ENCODE measurements at regions not wholly inside any gene's neighbourhood (a gene's known extent, or its start where the extent isn't known, plus 50 kb on each side); places are given as distances from the start of the nearest gene placed in this dataset.

DNA sequence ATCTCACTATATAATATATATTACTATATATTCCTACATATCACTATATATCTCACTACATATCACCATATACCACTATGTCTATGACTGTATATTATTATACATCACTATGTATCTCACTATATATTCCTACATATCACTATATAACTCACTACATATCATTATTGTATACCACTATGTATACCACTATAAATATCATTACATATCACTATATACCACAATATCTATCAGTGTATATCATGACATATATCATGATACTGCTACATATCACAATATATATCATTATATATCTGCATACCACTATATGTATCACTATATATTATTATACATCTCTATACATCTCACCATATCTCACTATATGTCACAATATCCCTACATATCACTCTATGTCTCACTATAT is 121.5 kb downstream of the ASCL4 start:
- no peak for TF ChIP-seq CTCF (IDR thresholded peaks at IDR 0.05)

DNA sequence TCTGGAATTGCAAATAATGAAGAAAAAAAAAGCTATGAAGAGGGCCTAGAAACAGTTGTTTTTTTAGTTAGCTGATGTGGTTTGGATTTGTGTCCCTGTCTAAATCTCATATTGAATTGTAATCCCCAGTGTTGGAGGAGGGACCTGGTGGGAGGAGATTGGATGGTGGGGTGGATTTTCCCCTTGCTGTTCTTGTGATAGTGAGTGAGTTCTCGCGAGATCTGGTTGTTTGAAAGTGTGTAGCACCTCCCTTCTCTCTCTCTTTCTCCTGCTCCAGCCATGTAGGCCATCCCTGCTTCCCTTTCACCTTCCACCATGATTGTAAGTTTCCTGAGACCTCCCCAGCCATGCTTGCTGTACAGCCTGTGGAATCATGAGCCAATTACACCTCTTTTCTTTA is 126.1 kb downstream of the ASCL4 start:
- no peak for TF ChIP-seq CTCF (IDR thresholded peaks at IDR 0.05)

DNA sequence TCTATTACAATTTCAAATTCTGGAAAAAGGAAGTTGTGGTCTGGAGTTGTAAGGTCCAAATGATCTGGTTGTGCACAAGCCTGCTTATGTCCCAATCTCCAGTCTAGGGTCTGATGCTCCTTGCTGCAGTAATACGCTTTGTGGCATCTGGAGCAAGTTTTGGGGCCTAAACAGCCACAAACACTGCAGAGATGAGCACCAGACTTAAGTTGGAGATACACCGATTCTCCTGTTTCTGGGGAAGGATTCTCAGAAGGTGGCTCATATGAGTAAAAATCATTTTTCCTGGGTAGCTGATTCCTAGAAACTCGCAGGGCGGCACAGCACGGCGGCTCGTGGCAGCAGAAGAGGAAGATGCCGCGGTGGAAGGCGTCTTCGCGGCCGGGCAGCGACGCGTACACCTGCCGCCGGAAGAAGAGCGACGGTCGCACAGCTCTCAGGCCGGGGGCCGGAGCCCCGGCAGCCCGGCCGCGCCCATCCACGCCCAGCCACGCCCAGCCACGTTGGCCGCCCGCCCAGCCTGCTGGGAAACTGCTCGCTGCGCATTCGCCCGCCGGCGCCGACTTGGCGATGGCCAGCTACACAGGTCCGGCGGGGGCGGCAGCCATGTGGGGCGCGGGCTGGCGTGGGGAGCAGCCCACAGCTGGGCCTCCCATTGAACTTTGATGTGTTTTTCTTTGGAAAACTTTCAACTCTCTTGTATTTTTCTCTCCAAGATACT is 129.0 kb downstream of the ASCL4 start:
- no peak for TF ChIP-seq CTCF (IDR thresholded peaks at IDR 0.05)

DNA sequence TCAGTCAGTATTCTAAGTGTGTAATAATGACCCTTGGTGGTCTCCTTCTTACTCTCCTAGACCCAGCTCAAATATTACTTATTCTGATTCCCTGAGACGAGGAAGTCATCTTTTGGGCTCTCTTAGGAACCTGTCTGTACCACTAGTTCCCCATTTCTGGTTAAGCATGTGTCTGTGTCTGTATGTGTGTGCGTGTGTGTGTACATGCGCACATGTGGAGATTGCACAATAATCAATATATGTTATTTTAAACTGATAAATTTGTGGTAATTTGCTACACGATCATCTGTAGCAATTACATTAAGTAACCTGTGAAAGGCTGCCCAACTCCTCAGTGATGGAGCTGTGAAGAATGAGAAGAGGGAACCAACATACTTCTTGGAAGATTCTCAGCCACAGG is 132.2 kb downstream of the ASCL4 start:
- TF ChIP-seq CTCF (IDR thresholded peaks at IDR 0.05), result no peak

- peak; percentile 98 for TF ChIP-seq CTCF (IDR thresholded peaks at IDR 0.05)
Measured at GRCh38 chr12:107912421-107913004, 138.0 kb downstream of the ASCL4 start.

DNA sequence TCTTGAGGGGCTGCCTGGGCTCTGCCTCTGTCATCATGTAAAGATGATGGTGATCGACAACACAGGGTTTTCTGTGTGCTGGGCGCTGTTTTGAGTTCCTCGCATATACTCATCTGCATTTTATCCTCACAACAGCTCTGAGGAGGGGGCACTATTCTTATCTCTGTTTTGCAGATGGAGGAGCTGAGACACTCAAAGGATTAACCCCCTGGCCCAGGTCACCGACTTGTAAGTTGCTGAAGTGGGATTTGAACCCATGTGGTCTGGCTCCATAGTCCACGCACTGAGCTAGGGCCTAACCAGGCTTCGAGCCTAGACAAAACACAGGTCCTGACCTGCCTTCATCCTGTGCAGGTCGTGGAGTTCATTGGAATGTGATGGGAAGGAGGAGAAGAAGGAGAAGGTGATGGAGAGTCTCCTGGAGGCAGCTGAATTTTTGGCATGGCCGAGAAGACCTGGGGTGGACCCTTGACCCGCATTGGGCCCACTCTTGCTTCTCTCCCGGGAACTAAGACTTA is 140.0 kb downstream of the ASCL4 start:
- TF ChIP-seq CTCF (IDR thresholded peaks at IDR 0.05), result no peak

DNA sequence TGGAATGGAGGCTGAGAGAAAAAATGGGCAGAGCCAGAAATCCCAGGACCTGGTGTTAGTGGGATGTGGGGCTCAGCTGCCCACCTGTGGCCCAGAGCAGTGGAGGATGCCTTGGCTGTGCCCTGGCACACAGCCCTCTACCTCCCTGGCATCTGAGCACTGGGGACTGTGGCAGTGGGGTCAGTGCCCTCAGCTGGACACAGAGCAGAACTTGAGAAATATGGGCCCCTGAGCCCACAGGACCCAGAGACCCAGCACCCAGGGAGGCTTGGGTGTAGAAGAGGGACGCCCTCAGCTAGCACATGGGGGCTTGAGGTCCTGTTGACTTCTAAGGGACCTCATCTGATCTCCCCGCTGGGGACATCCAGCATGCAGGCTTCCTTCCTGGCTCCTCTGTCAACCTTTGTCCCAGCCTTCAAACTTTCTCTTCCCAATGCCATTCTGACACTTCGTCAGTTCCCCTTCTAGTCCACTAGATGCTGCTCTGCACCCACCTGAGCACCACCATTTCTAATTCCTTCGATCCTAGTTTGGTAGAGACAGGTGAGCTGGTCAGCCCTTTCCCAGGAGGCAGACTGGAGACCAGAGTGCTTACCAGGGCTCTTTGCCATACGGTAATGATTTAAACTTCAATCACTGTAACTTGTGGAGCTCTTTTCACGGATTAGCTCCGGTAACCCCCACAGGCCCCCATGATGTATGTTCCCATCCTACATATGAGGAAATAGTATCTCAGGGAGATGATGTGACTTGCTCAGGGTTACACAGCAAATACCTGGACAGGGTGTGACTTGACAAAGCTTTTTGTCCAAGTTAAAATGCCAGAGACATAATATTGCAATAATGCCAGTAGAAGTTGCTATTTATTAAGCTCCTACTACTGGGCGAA is 143.7 kb downstream of the ASCL4 start:
- TF ChIP-seq CTCF (IDR thresholded peaks at IDR 0.05), result peak; percentile 63
